Frontal cortex (tissue), 1 donor: ENCODE measurements at regions not wholly inside any gene's neighbourhood (a gene's known extent, or its start where the extent isn't known, plus 50 kb on each side); places are given as distances from the start of the nearest gene placed in this dataset. TPM values are rescaled to one million over a fixed set of nuclear protein-coding genes. Genes with fewer than 3 reads are reported as not detected.

Experiments used
- small RNA-seq: library from RNA; depleted of rRNA; stranded (forward); fragments of <200 nt; gene quantifications from one replicate; pipeline ENCODE3, GENCODE V24; 2014

Small RNAs in the stretch of these regions (small RNA-seq; reads per million reads assigned to genes)
- not detected for gene RNU6-266P
